Neuronal stem cell (in vitro differentiated cells): ENCODE measurements at regions not wholly inside any gene's neighbourhood (a gene's known extent, or its start where the extent isn't known, plus 50 kb on each side); places are given as distances from the start of the nearest gene placed in this dataset.

ENCODE experiments used
- DNase-seq: peaks from one replicate; pipeline ENCODE4 v3.0.0-alpha.2; 2013; ENCODE audit warnings: low spot score
- H2AFZ ChIP-seq: one replicate; pipeline ENCODE4 v1.6.1; 2013; ENCODE audit warnings: mild to moderate bottlenecking, low read length, inconsistent platforms
- H2AK5ac ChIP-seq: 2 replicates; pipeline ENCODE4 v1.6.1; 2013; ENCODE audit warnings: low read depth, mild to moderate bottlenecking, inconsistent platforms, low read length, moderate library complexity, mixed read lengths
- H2BK120ac ChIP-seq: 2 replicates; pipeline ENCODE4 v1.6.1; 2013; ENCODE audit warnings: low read depth, mild to moderate bottlenecking, inconsistent platforms, low read length, moderate library complexity, mixed read lengths
- H2BK12ac ChIP-seq: one replicate; pipeline ENCODE4 v1.6.1; 2013; ENCODE audit warnings: low read length, inconsistent platforms
- H2BK15ac ChIP-seq: 2 replicates; pipeline ENCODE4 v1.6.1; 2013; ENCODE audit warnings: mild to moderate bottlenecking, low read length, inconsistent platforms, mixed read lengths
- H2BK5ac ChIP-seq: one replicate; pipeline ENCODE4 v1.6.1; 2013; ENCODE audit warnings: inconsistent platforms, mild to moderate bottlenecking, low read length, moderate library complexity
- H3K14ac ChIP-seq: one replicate; pipeline ENCODE4 v1.6.1; 2013; ENCODE audit warnings: low read length, inconsistent platforms
- H3K18ac ChIP-seq: 2 replicates; pipeline ENCODE4 v1.6.1; 2013; ENCODE audit warnings: low read length, inconsistent platforms
- H3K23ac ChIP-seq: 2 replicates; pipeline ENCODE4 v1.6.1; 2013; ENCODE audit warnings: low read depth, mild to moderate bottlenecking, mixed read lengths, low read length, inconsistent platforms; ENCODE audit not compliant: poor library complexity
- H3K27ac ChIP-seq: replicated peaks from 3 replicates; pipeline ENCODE4 v1.5.1; 2013; ENCODE audit warnings: low read length, inconsistent platforms
- H3K27me3 ChIP-seq, 3 experiments: 2 replicates each; pipeline ENCODE4 v1.6.1; 2013; ENCODE audit warnings: low read length in 3 of 3, mild to moderate bottlenecking in 2 of 3, inconsistent platforms in 1 of 3, low read depth in 1 of 3, mixed read lengths in 1 of 3, moderate library complexity in 1 of 3; ENCODE audit not compliant: control insufficient read depth in 3 of 3, insufficient read depth in 3 of 3
- H3K36me3 ChIP-seq, 2 donors: replicated peaks in 1 of 2; 2 replicates each; pipeline ENCODE4 v1.6.1; 2013; ENCODE audit warnings: low read length in 2 of 2; ENCODE audit not compliant: control insufficient read depth in 2 of 2, insufficient read depth in 2 of 2
- H3K4ac ChIP-seq: 2 replicates; pipeline ENCODE4 v1.6.1; 2013; ENCODE audit warnings: inconsistent platforms, mild to moderate bottlenecking, low read length, moderate library complexity
- H3K4me1 ChIP-seq, 2 donors: 1 replicate in 1 of 2; 2 replicates in 1 of 2; pipeline ENCODE4 v1.6.1; 2013; ENCODE audit warnings: low read length in 2 of 2, low read depth in 1 of 2; ENCODE audit not compliant: control insufficient read depth in 2 of 2, insufficient read depth in 1 of 2
- H3K4me2 ChIP-seq: one replicate; pipeline ENCODE4 v1.6.1; 2013; ENCODE audit warnings: mild to moderate bottlenecking, low read length, inconsistent platforms; ENCODE audit not compliant: insufficient read depth, poor library complexity, severe bottlenecking
- H3K4me3 ChIP-seq, 2 donors: 2 replicates each; pipeline ENCODE4 v1.5.1; 2013; ENCODE audit warnings: low read length in 2 of 2, mild to moderate bottlenecking in 2 of 2, inconsistent platforms in 1 of 2, moderate library complexity in 1 of 2
- H3K79me1 ChIP-seq: one replicate; pipeline ENCODE4 v1.6.1; 2013; ENCODE audit warnings: low read depth, mild to moderate bottlenecking, inconsistent platforms, low read length, moderate library complexity
- H3K9ac ChIP-seq: one replicate; pipeline ENCODE4 v1.6.1; 2013; ENCODE audit warnings: mild to moderate bottlenecking, low read depth, low read length, inconsistent platforms; ENCODE audit not compliant: poor library complexity
- H3K9me3 ChIP-seq, 2 donors: replicated peaks in 1 of 2; 2 replicates each; pipeline versions ENCODE3 to v1.6.1; 2013; ENCODE audit warnings: low read length in 2 of 2, mild to moderate bottlenecking in 2 of 2, inconsistent platforms in 1 of 2, low read depth in 1 of 2, mixed read lengths in 1 of 2, moderate library complexity in 1 of 2; ENCODE audit not compliant: control insufficient read depth in 2 of 2, insufficient read depth in 1 of 2
- H4K8ac ChIP-seq: one replicate; pipeline ENCODE4 v1.6.1; 2013; ENCODE audit warnings: low read depth, mild to moderate bottlenecking, inconsistent platforms, low read length, moderate library complexity
- H4K91ac ChIP-seq: one replicate; pipeline ENCODE4 v1.6.1; 2013; ENCODE audit warnings: low read length, low read depth, mild to moderate bottlenecking, inconsistent platforms; ENCODE audit not compliant: poor library complexity
- WGBS, 2 donors: extraction: QIAGEN DNeasy Blood & Tissue Kit; methylation state at CpG; one replicate each; pipeline ENCODE4 v1.1.7; 2013; ENCODE audit warnings: missing lambda C conversion rate in 2 of 2, mixed read lengths in 1 of 2; ENCODE audit not compliant: insufficient read length in 2 of 2, insufficient replicate concordance in 1 of 2; ENCODE audit errors: extremely low coverage in 2 of 2; 5-methylcytosine and 5-hydroxymethylcytosine counted together

DNA sequence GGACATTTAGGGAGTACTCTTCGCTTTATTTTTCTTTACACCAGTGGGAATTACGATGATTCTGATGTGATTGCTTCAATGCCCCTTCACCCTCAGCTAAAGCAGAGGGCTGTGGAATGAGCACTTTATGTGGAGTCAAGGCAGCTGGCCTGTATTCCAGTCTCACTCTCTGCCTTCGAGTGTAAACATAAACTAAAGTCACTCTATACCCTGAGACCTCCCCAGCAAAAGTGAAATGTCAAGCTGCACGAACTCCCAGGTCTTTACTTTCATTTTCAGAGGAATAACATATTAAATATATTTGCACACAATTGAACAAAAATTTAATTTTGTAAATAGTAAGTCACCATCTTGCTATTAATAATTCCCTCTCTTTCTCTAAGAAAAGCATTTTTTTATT lies 557.1 kb downstream of the DACH1 start:
- no peak for DNase-seq
- no CpG with 5 or more reads among the region's 4 CpGs for WGBS, 2 donors
- no peak overlapping the region for H3K4ac ChIP-seq

GRCh38 chr13:71306821-71307220 lies 560.2 kb downstream of the DACH1 start:
- H3K27ac ChIP-seq: no peak overlapping the region
- H3K4ac ChIP-seq: no peak overlapping the region
- H3K4me3 ChIP-seq: no peak overlapping the region
- no peak overlapping the region for H3K4me2 ChIP-seq
- WGBS, 2 donors: no CpG with 5 or more reads among the region's 1 CpG
- H4K8ac ChIP-seq: no peak overlapping the region
- H3K18ac ChIP-seq: no peak overlapping the region
- H2BK15ac ChIP-seq: no peak overlapping the region
- no peak overlapping the region for H2AK5ac ChIP-seq
- no peak overlapping the region for H3K9ac ChIP-seq
- H3K14ac ChIP-seq: no peak overlapping the region
- no peak overlapping the region for H3K23ac ChIP-seq
- H3K79me1 ChIP-seq: no peaks in the 10 kb centered on the region
- H3K36me3 ChIP-seq: no peaks in the 10 kb centered on the region
- no peak overlapping the region for H2BK12ac ChIP-seq
- H2BK120ac ChIP-seq: no peak overlapping the region
- peak; percentile 24 for DNase-seq
- no peak overlapping the region for H4K91ac ChIP-seq
- H3K4me1 ChIP-seq: peaks cover 4 to 9% of the 10 kb centered on the region in 2 donors
- peak overlapping the region; percentile 3 for H2AFZ ChIP-seq
- H2BK5ac ChIP-seq: no peak overlapping the region
- no peaks in the 10 kb centered on the region for H3K9me3 ChIP-seq
- no peaks in the 10 kb centered on the region for H3K27me3 ChIP-seq

More for the DNA sequence above, 557.1 kb downstream of the DACH1 start:
- Histone ChIP-seq H3K27ac (no peak overlapping the region), H2AK5ac (no peak overlapping the region), H3K36me3 (no peaks in the 10 kb centered on the region), H3K9ac (no peak overlapping the region), H2BK12ac (no peak overlapping the region), H2BK15ac (no peak overlapping the region), H2BK5ac (no peak overlapping the region), H3K14ac (no peak overlapping the region), H3K4me2 (no peak overlapping the region), H3K4me3 (no peak overlapping the region), H4K8ac (no peak overlapping the region), H3K23ac (no peak overlapping the region), H3K9me3 (no peaks in the 10 kb centered on the region), H4K91ac (no peak overlapping the region), H3K4me1 (peaks cover 4 to 9% of the 10 kb centered on the region in 2 donors), H3K79me1 (no peaks in the 10 kb centered on the region), H3K18ac (no peak overlapping the region), H2BK120ac (no peak overlapping the region), H2AFZ (no peak overlapping the region), H3K27me3 (no peaks in the 10 kb centered on the region)

GRCh38 chr13:71304861-71305260 lies 562.1 kb downstream of the DACH1 start:
- no peak overlapping the region for H4K8ac ChIP-seq
- H2AFZ ChIP-seq: no peak overlapping the region
- no peak overlapping the region for H3K9ac ChIP-seq
- no peak overlapping the region for H2BK5ac ChIP-seq
- H3K4ac ChIP-seq: no peak overlapping the region
- H3K4me3 ChIP-seq: no peak overlapping the region
- H3K36me3 ChIP-seq: no peaks in the 10 kb centered on the region
- no peaks in the 10 kb centered on the region for H3K27me3 ChIP-seq
- no peak overlapping the region for H3K4me2 ChIP-seq
- H2BK15ac ChIP-seq: no peak overlapping the region
- H3K18ac ChIP-seq: no peak overlapping the region
- no peak overlapping the region for H3K23ac ChIP-seq
- no CpG with 5 or more reads among the region's 3 CpGs for WGBS, 2 donors
- peaks cover 4 to 9% of the 10 kb centered on the region in 2 donors for H3K4me1 ChIP-seq
- no peaks in the 10 kb centered on the region for H3K9me3 ChIP-seq
- H3K79me1 ChIP-seq: no peaks in the 10 kb centered on the region
- no peak overlapping the region for H2BK120ac ChIP-seq
- no peak for DNase-seq
- no peak overlapping the region for H4K91ac ChIP-seq
- H3K27ac ChIP-seq: no peak overlapping the region
- no peak overlapping the region for H2AK5ac ChIP-seq
- no peak overlapping the region for H2BK12ac ChIP-seq
- no peak overlapping the region for H3K14ac ChIP-seq

- Histone ChIP-seq H3K27ac (no peak overlapping the region), H3K36me3 (no peaks in the 10 kb centered on the region), H3K14ac (no peak overlapping the region), H2AK5ac (no peak overlapping the region), H3K4me1 (peaks cover 4 to 9% of the 10 kb centered on the region in 2 donors), H4K91ac (no peak overlapping the region), H3K9me3 (no peaks in the 10 kb centered on the region), H2BK5ac (no peak overlapping the region), H3K23ac (no peak overlapping the region), H3K4me3 (no peak overlapping the region), H2BK15ac (no peak overlapping the region), H3K18ac (no peak overlapping the region), H3K4me2 (no peak overlapping the region), H3K27me3 (no peaks in the 10 kb centered on the region), H3K9ac (no peak overlapping the region), H4K8ac (no peak overlapping the region), H3K79me1 (no peaks in the 10 kb centered on the region), H2AFZ (no peak overlapping the region), H2BK12ac (no peak overlapping the region), H2BK120ac (no peak overlapping the region), H3K4ac (no peak overlapping the region)
- DNase-seq: no peak
- WGBS, 2 donors: no CpG with 5 or more reads among the region's 3 CpGs
Observed at GRCh38 chr13:71303144-71303543, 563.9 kb downstream of the DACH1 start.
